ENCODE measurements at regions not wholly inside any gene's neighbourhood (a gene's known extent, or its start where the extent isn't known, plus 50 kb on each side); places are given as distances from the start of the nearest gene placed in this dataset.

- TF ChIP-seq TCF12 (IDR thresholded peaks at IDR 0.05; ENCODE audit: low read depth) (no peak), NFIC (IDR thresholded peaks at IDR 0.05) (no peak), EGR1 (IDR thresholded peaks at IDR 0.05) (no peak)
These were observed 301.1 kb downstream of the SHANK2 start for GRCh38 chr11:70951139-70951804.
